ENCODE measurements at regions not wholly inside any gene's neighbourhood (a gene's known extent, or its start where the extent isn't known, plus 50 kb on each side); places are given as distances from the start of the nearest gene placed in this dataset.

DNA sequence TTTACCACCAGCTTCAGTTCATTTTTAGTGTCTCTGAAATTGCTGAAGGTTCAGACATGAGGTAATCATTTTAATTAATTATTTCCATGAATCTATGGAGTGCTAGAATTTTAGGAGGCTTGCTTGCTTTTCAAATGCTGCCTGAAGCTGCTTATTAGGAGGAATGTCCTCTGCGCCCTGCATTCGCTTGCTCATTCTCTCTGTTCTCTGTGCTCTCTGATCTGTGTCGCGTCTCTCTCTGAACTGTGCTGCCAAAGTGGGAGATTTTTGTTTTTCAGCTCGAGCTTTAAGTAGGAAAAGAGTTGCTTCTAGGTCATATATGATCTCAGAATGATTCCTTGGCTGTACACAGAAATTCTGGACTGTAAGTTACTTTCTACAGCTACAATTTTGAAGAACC lies 101.7 kb upstream of the PRR16 start:
- intact Hi-C loops (cut with DNase I; ENCODE audit: low total_unique reads), result no loop called here
- no peak overlapping the region for H3K4me3 ChIP-seq (ENCODE audit: low read depth, poor library complexity, severe bottlenecking)
- 83 to 88% methylated on average over 5 of the region's 5 CpGs for WGBS, 2 donors
- TF ChIP-seq, protein P1, sequence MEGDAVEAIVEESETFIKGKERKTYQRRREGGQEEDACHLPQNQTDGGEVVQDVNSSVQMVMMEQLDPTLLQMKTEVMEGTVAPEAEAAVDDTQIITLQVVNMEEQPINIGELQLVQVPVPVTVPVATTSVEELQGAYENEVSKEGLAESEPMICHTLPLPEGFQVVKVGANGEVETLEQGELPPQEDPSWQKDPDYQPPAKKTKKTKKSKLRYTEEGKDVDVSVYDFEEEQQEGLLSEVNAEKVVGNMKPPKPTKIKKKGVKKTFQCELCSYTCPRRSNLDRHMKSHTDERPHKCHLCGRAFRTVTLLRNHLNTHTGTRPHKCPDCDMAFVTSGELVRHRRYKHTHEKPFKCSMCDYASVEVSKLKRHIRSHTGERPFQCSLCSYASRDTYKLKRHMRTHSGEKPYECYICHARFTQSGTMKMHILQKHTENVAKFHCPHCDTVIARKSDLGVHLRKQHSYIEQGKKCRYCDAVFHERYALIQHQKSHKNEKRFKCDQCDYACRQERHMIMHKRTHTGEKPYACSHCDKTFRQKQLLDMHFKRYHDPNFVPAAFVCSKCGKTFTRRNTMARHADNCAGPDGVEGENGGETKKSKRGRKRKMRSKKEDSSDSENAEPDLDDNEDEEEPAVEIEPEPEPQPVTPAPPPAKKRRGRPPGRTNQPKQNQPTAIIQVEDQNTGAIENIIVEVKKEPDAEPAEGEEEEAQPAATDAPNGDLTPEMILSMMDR (IDR thresholded peaks at IDR 0.05), result no peak
- no peak for TF ChIP-seq POLR2A (IDR thresholded peaks at IDR 0.05)
- DNase-seq (ENCODE audit: low spot score in 2 of 2), result no peak

DNA sequence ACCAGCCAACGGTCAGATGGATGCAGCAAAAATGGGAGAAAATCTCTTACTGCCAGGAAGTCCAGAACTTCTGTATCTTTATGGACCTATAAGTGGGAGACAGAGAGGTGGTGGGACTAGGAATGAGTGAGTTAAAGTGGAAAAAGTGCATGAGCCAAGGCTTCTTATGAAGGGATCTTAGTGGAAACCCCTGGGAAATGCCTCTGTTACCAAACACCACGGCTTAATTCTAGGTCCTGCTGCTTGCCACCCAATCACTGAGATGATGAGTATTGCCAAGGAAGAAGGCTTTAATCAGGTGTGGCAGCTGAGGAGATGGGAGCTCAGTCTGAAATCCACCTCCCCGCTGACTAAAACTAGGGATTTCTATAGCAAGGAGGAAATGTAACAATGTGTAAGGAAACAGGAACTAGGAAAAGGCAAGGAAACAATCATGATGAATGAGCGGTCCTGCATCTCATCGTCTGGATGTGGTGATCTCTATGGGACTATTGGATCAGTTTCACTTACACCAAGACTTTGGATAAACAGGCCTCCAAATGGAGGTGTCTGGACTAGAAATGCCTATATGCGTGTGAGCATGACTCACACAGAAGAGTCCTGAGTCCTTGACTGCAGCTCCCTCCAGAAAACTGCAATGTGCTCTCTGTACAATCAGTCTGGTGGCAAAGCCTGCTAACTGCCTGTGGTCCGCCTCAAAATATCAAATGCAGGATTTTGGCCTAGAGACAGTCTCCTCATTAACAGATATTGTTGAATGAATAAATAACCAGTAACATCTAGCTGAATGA lies 98.2 kb upstream of the PRR16 start:
- intact Hi-C loops (cut with DNase I; ENCODE audit: low total_unique reads), result no loop called here

DNA sequence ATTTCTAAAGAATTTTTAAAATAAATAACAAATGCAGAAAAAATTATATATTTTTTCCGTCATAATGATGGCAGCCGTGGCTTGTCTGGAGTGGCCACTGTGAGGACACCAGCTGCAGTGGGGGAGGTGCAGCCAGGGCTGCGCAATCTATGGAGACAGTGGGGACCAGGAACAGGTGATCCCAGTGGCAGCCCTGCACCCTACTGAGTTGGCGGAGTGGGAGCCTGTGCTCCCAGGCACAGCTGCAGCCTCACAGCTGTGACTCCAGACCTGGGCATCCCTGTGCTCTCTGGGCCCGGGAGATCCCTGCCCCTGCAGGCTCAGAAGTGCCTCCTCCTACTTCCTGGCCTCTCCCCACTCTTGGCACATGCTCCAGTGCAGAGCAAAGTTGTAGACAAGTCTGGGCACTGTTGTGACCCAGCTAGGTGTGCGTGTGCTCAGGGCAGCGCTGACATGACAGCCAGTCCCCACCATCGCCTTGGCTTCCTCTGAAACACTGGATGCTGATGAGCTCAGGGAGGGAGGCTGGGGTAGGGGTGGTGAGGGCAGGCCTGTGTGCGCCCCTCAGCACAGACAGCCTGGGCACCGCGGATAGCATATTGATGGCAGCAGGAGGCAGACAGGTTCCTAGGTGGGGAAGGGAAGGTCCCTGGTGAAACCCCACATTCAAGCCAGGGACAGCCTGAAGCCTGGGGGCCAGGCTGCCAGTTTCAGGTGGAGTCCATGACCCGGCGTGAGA lies 96.0 kb upstream of the PRR16 start:
- WGBS, 2 donors, result 87 to 89% methylated on average over 12 of the region's 13 CpGs
- H3K4me3 ChIP-seq (ENCODE audit: low read depth, poor library complexity, severe bottlenecking), result no peak overlapping the region
- DNase-seq (ENCODE audit: low spot score in 2 of 2), result no peak
- no peak for TF ChIP-seq POLR2A (IDR thresholded peaks at IDR 0.05)
- TF ChIP-seq, protein P1 (IDR thresholded peaks at IDR 0.05), result no peak
- intact Hi-C loops (cut with DNase I; ENCODE audit: low total_unique reads), result no loop called here

More for the DNA sequence above, 98.2 kb upstream of the PRR16 start:
- no peak overlapping the region for H3K4me3 ChIP-seq (ENCODE audit: low read depth, poor library complexity, severe bottlenecking)
- no peak for TF ChIP-seq POLR2A (IDR thresholded peaks at IDR 0.05)
- TF ChIP-seq, protein P1 (IDR thresholded peaks at IDR 0.05), result no peak
- no peak for DNase-seq (ENCODE audit: low spot score in 2 of 2)
- WGBS, 2 donors, result 81 to 83% methylated on average over 7 of the region's 7 CpGs

DNA sequence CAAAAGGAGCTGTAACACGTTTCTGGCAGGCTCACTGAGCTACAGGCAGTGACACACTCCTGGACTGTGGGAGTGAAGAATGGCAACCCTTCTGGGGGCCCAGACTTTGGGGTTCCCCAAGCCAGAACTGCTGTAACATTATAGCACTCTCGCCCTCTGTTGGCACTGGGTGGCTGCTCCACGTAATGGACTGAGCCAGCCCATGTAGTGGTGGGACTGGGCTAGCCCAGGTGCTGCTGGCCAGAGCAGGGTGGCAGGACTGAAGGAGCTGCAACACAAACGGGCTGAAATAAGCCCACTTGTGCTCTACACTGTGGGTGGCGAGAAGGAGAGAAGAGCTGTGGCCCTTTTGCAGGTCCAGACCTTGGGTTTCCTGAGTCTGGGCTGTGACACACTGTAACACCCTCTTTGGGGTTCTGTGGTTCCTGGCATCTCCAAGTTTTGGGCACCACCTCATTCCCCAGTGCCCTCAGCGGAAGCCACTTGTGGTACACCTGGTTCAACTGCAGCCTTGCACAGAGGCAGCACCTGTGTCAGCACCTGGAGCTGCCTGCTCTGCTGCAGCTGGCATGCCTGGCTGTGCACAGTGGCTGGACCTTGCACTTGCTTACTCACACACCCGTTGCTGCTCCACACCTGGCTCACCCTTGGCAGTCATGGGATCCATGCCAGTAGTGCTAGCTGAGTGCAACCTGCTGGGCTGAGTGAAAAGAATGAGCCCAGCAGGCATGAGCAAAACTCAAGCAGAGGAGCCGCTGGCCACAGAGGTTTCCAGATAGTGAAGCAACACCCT lies 95.0 kb upstream of the PRR16 start:
- TF ChIP-seq, protein P1 (IDR thresholded peaks at IDR 0.05), result no peak
- no peak for TF ChIP-seq POLR2A (IDR thresholded peaks at IDR 0.05)
- 69 to 79% methylated on average over 8 of the region's 8 CpGs for WGBS, 2 donors
- no peak overlapping the region for H3K4me3 ChIP-seq (ENCODE audit: low read depth, poor library complexity, severe bottlenecking)
- intact Hi-C loops (cut with DNase I; ENCODE audit: low total_unique reads), result no loop called here
- DNase-seq (ENCODE audit: low spot score in 2 of 2), result no peak

DNA sequence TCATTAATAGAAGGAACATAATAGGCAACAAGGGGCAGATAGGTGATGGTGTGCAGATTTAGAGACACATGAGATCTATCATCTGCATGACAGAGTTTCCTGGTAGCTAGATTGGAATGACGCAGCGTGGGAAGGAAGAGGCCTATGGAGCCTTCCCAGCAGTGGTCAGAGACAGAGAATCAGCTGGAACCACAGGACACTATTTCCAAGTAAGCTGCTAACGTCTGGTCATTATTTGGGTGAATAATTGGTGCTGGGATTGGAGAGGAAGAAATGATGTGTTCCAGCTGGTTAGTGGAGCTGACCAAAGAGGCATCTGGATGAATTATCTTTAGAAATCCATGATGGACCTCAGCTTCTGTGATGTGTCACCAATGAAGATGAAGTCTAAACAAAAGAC lies 91.2 kb upstream of the PRR16 start:
- 65 to 71% methylated on average over 3 of the region's 3 CpGs for WGBS, 2 donors

More for the DNA sequence above, 91.2 kb upstream of the PRR16 start:
- intact Hi-C loops (cut with DNase I; ENCODE audit: low total_unique reads), result no loop called here
- no peak for DNase-seq (ENCODE audit: low spot score in 2 of 2)
- no peak for TF ChIP-seq POLR2A (IDR thresholded peaks at IDR 0.05)
- TF ChIP-seq, protein P1 (IDR thresholded peaks at IDR 0.05), result no peak
- no peak overlapping the region for H3K4me3 ChIP-seq (ENCODE audit: low read depth, poor library complexity, severe bottlenecking)
